Suppressor macrophage (primary cell): ENCODE measurements at regions not wholly inside any gene's neighbourhood (a gene's known extent, or its start where the extent isn't known, plus 50 kb on each side); places are given as distances from the start of the nearest gene placed in this dataset.
"Not testable (repeated sequence)": the region's sequence is repeated elsewhere in the genome, so short reads cannot be mapped to it uniquely, and the experiment has no call there.

Experiments used
- DNase-seq, 4 experiments: peaks; one replicate each; pipeline ENCODE4 v3.0.0-alpha.2; 2020 to 2022

GRCh38 chr17:33948309-33948708 is 306.8 kb upstream of the CCL2 start:
- no peak for DNase-seq

GRCh38 chr17:33949100-33949499 is 306.0 kb upstream of the CCL2 start:
- peak in 2 of 4 experiments; percentile 13 to 16 for DNase-seq

- DNase-seq: no peak
Measured at GRCh38 chr17:33950061-33950460, 305.0 kb upstream of the CCL2 start.

GRCh38 chr17:33952425-33952824 is 302.7 kb upstream of the CCL2 start:
- no peak for DNase-seq

GRCh38 chr17:33954597-33954996 is 300.5 kb upstream of the CCL2 start:
- DNase-seq: no peak

GRCh38 chr17:33955461-33955860 is 299.6 kb upstream of the CCL2 start:
- DNase-seq: no peak

GRCh38 chr17:33959098-33959497 is 296.0 kb upstream of the CCL2 start:
- DNase-seq: not testable (repeated sequence)

GRCh38 chr17:33962857-33963655 is 292.0 kb upstream of the CCL2 start:
- DNase-seq: peak; percentile 33 to 74 (median 56)

- peak in 3 of 4 experiments; percentile 27 to 39 (median 39) for DNase-seq
Measured at GRCh38 chr17:33964344-33964979, 290.6 kb upstream of the CCL2 start.

- DNase-seq: no peak
Measured at GRCh38 chr17:33966410-33967059, 288.6 kb upstream of the CCL2 start.

GRCh38 chr17:33967608-33968349 is 287.3 kb upstream of the CCL2 start:
- DNase-seq: no peak

GRCh38 chr17:33968350-33969044 is 286.6 kb upstream of the CCL2 start:
- DNase-seq: peak in 2 of 4 experiments; percentile 22 to 28

- peak; percentile 29 to 62 (median 44) for DNase-seq
Measured at GRCh38 chr17:33970279-33970678, 284.8 kb upstream of the CCL2 start.

- peak in 1 of 4 experiments; percentile 10 for DNase-seq
Measured at GRCh38 chr17:33972763-33973162, 282.3 kb upstream of the CCL2 start.

GRCh38 chr17:33973491-33973890 is 281.6 kb upstream of the CCL2 start:
- DNase-seq: no peak

GRCh38 chr17:33974276-33974675 is 280.8 kb upstream of the CCL2 start:
- no peak for DNase-seq

GRCh38 chr17:33976831-33977230 is 278.3 kb upstream of the CCL2 start:
- no peak for DNase-seq

GRCh38 chr17:33977729-33978514 is 277.2 kb upstream of the CCL2 start:
- DNase-seq: no peak

GRCh38 chr17:33978889-33979288 is 276.2 kb upstream of the CCL2 start:
- no peak for DNase-seq

- DNase-seq: peak; percentile 5 to 60 (median 44)
Measured at GRCh38 chr17:33980193-33980592, 274.9 kb upstream of the CCL2 start.
